K562 (cell line): ENCODE measurements at regions not wholly inside any gene's neighbourhood (a gene's known extent, or its start where the extent isn't known, plus 50 kb on each side); places are given as distances from the start of the nearest gene placed in this dataset.

ENCODE experiments used
- ATAC-seq: fragments of 200-7000 bp; cut with Tn5 transposase; 3 replicates; pipeline ENCODE4 v1.9.1; 2020; ENCODE audit warnings: moderate library complexity
- BruUV-seq: library from RNA; stranded (reverse); fragments of 400-500 nt; replicated peaks from 2 replicates; lab custom pipeline; 2021; lab: Mats Ljungman, UMichigan
- CTCF ChIA-PET: fragments of 300-600 bp; formaldehyde crosslinking; extraction: SDS; loops from one replicate; lab custom pipeline; 2021; ENCODE audit warnings: low intra/inter-chr PET ratio; lab: Yijun Ruan, JAX
- POLR2A ChIA-PET: fragments of 300-600, 350-650 bp; sonication (Branson Sonifier 250); formaldehyde crosslinking; extraction: SDS; loops from one replicate; lab custom pipeline; 2021; ENCODE audit warnings: antibody characterized with exemption, inconsistent platforms; lab: Yijun Ruan, JAX
- DNase-seq, 4 experiments: peaks; one replicate each; pipeline versions ENCODE4 v3.0.0 to v3.0.0-alpha.2; 2011 to 2018; ENCODE audit warnings: low spot score in 3 of 4, mixed read lengths in 3 of 4; ENCODE audit errors: extremely low read depth in 1 of 4
- FAIRE-seq: peaks from 2 replicates; lab custom pipeline; 2011; peaks lifted over from hg19 to GRCh38; lab: Jason Lieb, UNC
- H2AFZ ChIP-seq: 2 replicates; pipeline ENCODE4 v1.6.0; 2011; ENCODE audit warnings: low read depth, low read length, control low read depth, inconsistent platforms
- H3K27ac ChIP-seq: fragments of 200-600 bp; 3 replicates; pipeline ENCODE4 v1.8.0; 2011; ENCODE audit warnings: low read depth, mild to moderate bottlenecking, control low read depth, inconsistent platforms, low read length, moderate library complexity, mixed read lengths; ENCODE audit errors: extremely low read depth
- H3K27me3 ChIP-seq, 2 experiments: fragments of 300-600 bp in 1 of 2; 2 replicates in 1 of 2; 3 replicates in 1 of 2; pipeline versions ENCODE4 v1.6.0 to v1.8.0; 2011; ENCODE audit warnings: inconsistent platforms in 2 of 2, low read length in 2 of 2, mild to moderate bottlenecking in 1 of 2, mixed read lengths in 1 of 2, moderate library complexity in 1 of 2; ENCODE audit not compliant: control insufficient read depth in 2 of 2, insufficient read depth in 2 of 2
- H3K36me3 ChIP-seq: fragments of 300-600 bp; 3 replicates; pipeline ENCODE4 v1.8.0; 2011; ENCODE audit warnings: mild to moderate bottlenecking, low read length, inconsistent platforms; ENCODE audit not compliant: control insufficient read depth, insufficient read depth
- H3K4me1 ChIP-seq, 2 experiments: fragments of 200-600 bp in 1 of 2; replicated peaks in 1 of 2; 2 replicates in 1 of 2; 3 replicates in 1 of 2; pipeline versions ENCODE4 v1.5.1 to v1.8.0; 2011; ENCODE audit warnings: inconsistent platforms in 2 of 2, low read length in 2 of 2, mild to moderate bottlenecking in 1 of 2, mixed read lengths in 1 of 2, moderate library complexity in 1 of 2; ENCODE audit not compliant: control insufficient read depth in 2 of 2, insufficient read depth in 2 of 2
- H3K4me2 ChIP-seq: 2 replicates; pipeline ENCODE4 v1.6.1; 2011; ENCODE audit warnings: low read length, control low read depth, inconsistent platforms, mixed read lengths; ENCODE audit not compliant: insufficient read depth
- H3K4me3 ChIP-seq: fragments of 200-600 bp; sonication (generic), shearing (Covaris generic); 2 replicates; pipeline ENCODE4 v1.5.1; 2016; ENCODE audit warnings: control low read depth, inconsistent platforms
- H3K79me2 ChIP-seq: fragments of 200-600 bp; 3 replicates; pipeline ENCODE4 v1.8.0; 2011; ENCODE audit warnings: low read length, inconsistent platforms; ENCODE audit not compliant: control insufficient read depth, insufficient read depth
- H3K9ac ChIP-seq, 2 experiments: 2 replicates each; pipeline versions ENCODE4 v1.6.0 to v1.6.1; 2011; ENCODE audit warnings: low read depth in 2 of 2, low read length in 2 of 2, control low read depth in 1 of 2, inconsistent platforms in 1 of 2, mild to moderate bottlenecking in 1 of 2, mixed read lengths in 1 of 2; ENCODE audit not compliant: insufficient read depth in 1 of 2
- H3K9me1 ChIP-seq: one replicate; pipeline ENCODE4 v1.6.0; 2011; ENCODE audit warnings: inconsistent platforms, mild to moderate bottlenecking, low read length, moderate library complexity; ENCODE audit not compliant: control insufficient read depth, insufficient read depth
- H3K9me3 ChIP-seq: replicated peaks from 2 replicates; pipeline ENCODE4 v1.5.1; 2011; ENCODE audit warnings: low read depth, low read length, inconsistent platforms; ENCODE audit not compliant: control insufficient read depth, insufficient read depth
- H4K20me1 ChIP-seq: replicated peaks from 2 replicates; pipeline ENCODE4 v1.6.1; 2011; ENCODE audit warnings: low read length, inconsistent platforms, mixed read lengths; ENCODE audit not compliant: control insufficient read depth, insufficient read depth
- BCL6 ChIP-seq: fragments of 250-450 bp; sonication (Bioruptor Pico); IDR thresholded peaks from 2 replicates; pipeline ENCODE4 v1.4.0; 2020
- CBX5 ChIP-seq: IDR thresholded peaks from 2 replicates; pipeline ENCODE4 v1.6.1; 2014; ENCODE audit warnings: low read depth, borderline replicate concordance
- CLOCK ChIP-seq: fragments of 250-450 bp; sonication (Bioruptor Pico); IDR thresholded peaks from 2 replicates; pipeline ENCODE4 v1.4.0; 2020; ENCODE audit warnings: mild to moderate bottlenecking, moderate library complexity, borderline replicate concordance
- FUS ChIP-seq: fragments of 200-400 bp; formaldehyde crosslinking; optimal IDR thresholded peaks from 2 replicates; pipeline ENCODE3; 2017; ENCODE audit warnings: low read depth, low read length
- GABPB1 ChIP-seq: sonication (generic); formaldehyde crosslinking; IDR thresholded peaks from 2 replicates; pipeline ENCODE4 v1.8.0; 2022; ENCODE audit warnings: mild to moderate bottlenecking, missing genetic modification reagents
- HDAC6 ChIP-seq: IDR thresholded peaks from 2 replicates; pipeline ENCODE4 v1.6.1; 2012; ENCODE audit warnings: low read depth, mild to moderate bottlenecking, control low read depth, inconsistent platforms, low read length, moderate library complexity
- IFI16 ChIP-seq: fragments of 250-450 bp; sonication (Bioruptor Pico); IDR thresholded peaks from 2 replicates; pipeline ENCODE4 v2.1.2; 2022; ENCODE audit warnings: mild to moderate bottlenecking, inconsistent platforms
- NCOA1 ChIP-seq: fragments of 450-650 bp; IDR thresholded peaks from 2 replicates; pipeline ENCODE4 v1.6.1; 2016; ENCODE audit warnings: low read depth
- NKRF ChIP-seq: fragments of 450-650 bp; IDR thresholded peaks from 2 replicates; pipeline ENCODE4 v1.6.1; 2016; ENCODE audit warnings: borderline replicate concordance
- PKNOX1 ChIP-seq: fragments of 450-650 bp; IDR thresholded peaks from 2 replicates; pipeline ENCODE4 v1.6.1; 2016
- PTBP1 ChIP-seq: fragments of 200-400 bp; formaldehyde crosslinking; IDR thresholded peaks from 2 replicates; pipeline ENCODE4 v1.6.1; 2017; ENCODE audit warnings: low read depth, low read length
- RAD51 ChIP-seq: fragments of 450-650 bp; IDR thresholded peaks from 2 replicates; pipeline ENCODE4 v1.7.1; 2016; ENCODE audit warnings: low read depth, mild to moderate bottlenecking, borderline replicate concordance
- SREBF2 ChIP-seq: sonication (generic); formaldehyde crosslinking; IDR thresholded peaks from 2 replicates; pipeline ENCODE4 v1.4.0; 2020; ENCODE audit warnings: mild to moderate bottlenecking, missing genetic modification reagents
- TBL1XR1 ChIP-seq, 2 experiments: IDR thresholded peaks; 2 replicates each; pipeline ENCODE4 v1.6.1; 2012; ENCODE audit warnings: improper control_type of control experiment in 2 of 2, low read length in 2 of 2, mild to moderate bottlenecking in 1 of 2
- ZNF165 ChIP-seq: fragments of 250-450 bp; sonication (Bioruptor Pico); IDR thresholded peaks from 2 replicates; pipeline ENCODE4 v1.4.0; 2020; ENCODE audit warnings: borderline replicate concordance
- ZNF253 ChIP-seq: fragments of 250-450 bp; sonication (Bioruptor Pico); conservative IDR thresholded peaks from 2 replicates; pipeline ENCODE4 v1.6.1; 2021; ENCODE audit warnings: mild to moderate bottlenecking
- ZNF778 ChIP-seq: fragments of 450-650 bp; formaldehyde crosslinking; IDR thresholded peaks from 2 replicates; pipeline ENCODE4 v1.4.0; 2020; ENCODE audit warnings: mild to moderate bottlenecking, moderate library complexity
- ZNF830 ChIP-seq: fragments of 250-450 bp; sonication (Bioruptor Pico); IDR thresholded peaks from 2 replicates; pipeline ENCODE4 v1.5.0; 2021; ENCODE audit warnings: mild to moderate bottlenecking
- WGBS: fragments of 100-300 bp; shearing (Covaris generic); methylation state at CpG from one replicate; pipeline ENCODE4 v1.1.6; 2016; ENCODE audit warnings: low coverage, mixed read lengths; ENCODE audit not compliant: insufficient coverage; ENCODE audit errors: missing lambda C conversion rate; 5-methylcytosine and 5-hydroxymethylcytosine counted together
- in situ Hi-C: fragments of 300-500 bp; cut with MboI; formaldehyde crosslinking; loops from 4 replicates; pipeline ENCODE4 v1.15.0; 2018; ENCODE audit warnings: inconsistent platforms, mixed read lengths
- intact Hi-C: fragments of 100-400 bp; cut with micrococcal nuclease; formaldehyde crosslinking; loops from 2 replicates; pipeline ENCODE4 v1.14.2; 2022

GRCh38 chr1:162951553-162952315 is 90.8 kb upstream of the CCDC190 start:
- Histone ChIP-seq H3K9me3 (no peaks in the 10 kb centered on the region), H3K27me3 (no peaks in the 10 kb centered on the region), H3K27ac (no peak overlapping the region), H2AFZ (no peak overlapping the region), H3K79me2 (no peaks in the 10 kb centered on the region), H3K4me3 (no peak overlapping the region), H3K9ac (no peak overlapping the region), H3K4me2 (no peak overlapping the region), H4K20me1 (no peaks in the 10 kb centered on the region), H3K36me3 (no peaks in the 10 kb centered on the region), H3K9me1 (no peaks in the 10 kb centered on the region), H3K4me1 (no peaks in the 10 kb centered on the region)
- 3% methylated on average over 2 of the region's 2 CpGs for WGBS
- in situ Hi-C loops (no loop called here), intact Hi-C loops (no loop called here)
- no peak for TF ChIP-seq CLOCK
- TF ChIP-seq ZNF165 (CRISPR knock-in tag) = no peak
- TF ChIP-seq GABPB1 (CRISPR knock-in tag) = no peak
- no peak for TF ChIP-seq ZNF778 (CRISPR knock-in tag)
- TF ChIP-seq BCL6 = no peak
- no peak for TF ChIP-seq NCOA1
- no peak for TF ChIP-seq PTBP1
- no peak for TF ChIP-seq NKRF
- no peak for TF ChIP-seq ZNF830 (CRISPR knock-in tag)
- TF ChIP-seq HDAC6 = no peak
- no peak for TF ChIP-seq ZNF253
- no peak for TF ChIP-seq CBX5
- TF ChIP-seq PKNOX1 = no peak
- no peak for TF ChIP-seq IFI16 (CRISPR knock-in tag)
- TF ChIP-seq SREBF2 (CRISPR knock-in tag) = no peak
- TF ChIP-seq FUS = no peak
- TF ChIP-seq RAD51 = no peak
- TF ChIP-seq TBL1XR1 (IDR thresholded peaks at IDR 0.05; ENCODE audit: low read length in 2 of 2) = no peak
- no peak for ATAC-seq
- ChIA-PET CTCF (no interaction called here), POLR2A (interaction anchor here (1.8 kb wide), 1 partner anchor 9 kb away, joined by 5 read pairs; no protein-coding TSS in a partner anchor)
- no TSS peak for BruUV-seq
- no peak for FAIRE-seq
- no peak for DNase-seq
